NCI-H1694 (cell line): ENCODE measurements at regions not wholly inside any gene's neighbourhood (a gene's known extent, or its start where the extent isn't known, plus 50 kb on each side); places are given as distances from the start of the nearest gene placed in this dataset.

Experiments
- DNase-seq: peaks from one replicate; lab custom pipeline; 2025; lab: John Stamatoyannopoulos, UW

DNA sequence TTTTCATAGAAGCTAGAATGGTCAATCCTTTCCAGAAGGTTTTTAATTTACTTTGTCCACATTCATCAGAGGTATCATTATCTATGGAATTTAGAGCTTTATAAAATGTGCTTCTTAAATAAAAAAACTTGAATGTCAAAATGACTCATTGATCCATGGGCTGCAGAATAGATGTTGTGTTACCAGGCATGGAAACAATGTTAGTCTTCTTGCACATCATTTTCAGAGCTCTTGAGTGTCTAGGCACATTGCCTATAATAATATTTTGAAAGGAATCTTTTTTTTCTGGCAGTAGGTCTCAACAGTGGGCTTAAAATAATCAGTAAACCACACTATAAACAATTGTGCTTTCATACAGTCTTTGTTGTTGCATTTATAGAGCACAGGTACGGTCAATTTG, 200.3 kb downstream of the FAT4 start:
- DNase-seq, result no peak

- DNase-seq, result no peak
Observed at GRCh38 chr4:125517831-125518230, 203.1 kb downstream of the FAT4 start.

- DNase-seq, result no peak
Observed at GRCh38 chr4:125518281-125518680, 203.5 kb downstream of the FAT4 start.

GRCh38 chr4:125519371-125520146, 204.8 kb downstream of the FAT4 start:
- no peak for DNase-seq

- DNase-seq, result no peak
Observed at GRCh38 chr4:125520258-125520990, 205.7 kb downstream of the FAT4 start.

DNA sequence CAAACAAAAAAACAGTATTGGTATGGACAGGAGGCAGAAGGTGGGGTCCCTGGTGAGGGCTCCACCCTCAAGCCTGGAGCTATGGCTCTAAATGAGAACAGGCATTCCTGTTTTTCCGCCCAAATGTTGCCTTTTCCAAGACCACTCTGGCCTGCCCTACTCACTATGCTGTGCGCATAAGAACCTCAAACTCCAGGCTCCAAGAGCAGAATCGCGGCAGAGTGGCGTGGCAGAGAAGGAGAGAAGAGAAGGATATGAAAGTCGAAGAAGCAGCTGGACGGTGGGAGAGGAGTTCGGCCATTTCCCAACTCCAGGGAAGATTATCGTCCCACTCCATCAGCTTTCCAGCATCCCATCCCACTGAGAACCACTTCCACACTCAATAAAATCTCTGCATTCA, 207.8 kb downstream of the FAT4 start:
- no peak for DNase-seq

GRCh38 chr4:125522992-125523391, 208.2 kb downstream of the FAT4 start:
- no peak for DNase-seq

GRCh38 chr4:125526420-125526819, 211.7 kb downstream of the FAT4 start:
- no peak for DNase-seq

- no peak for DNase-seq
Observed at GRCh38 chr4:125527681-125528080, 212.9 kb downstream of the FAT4 start.

GRCh38 chr4:125529071-125529470, 214.3 kb downstream of the FAT4 start:
- no peak for DNase-seq

- no peak for DNase-seq
Observed at GRCh38 chr4:125538670-125539069, 223.9 kb downstream of the FAT4 start.

DNA sequence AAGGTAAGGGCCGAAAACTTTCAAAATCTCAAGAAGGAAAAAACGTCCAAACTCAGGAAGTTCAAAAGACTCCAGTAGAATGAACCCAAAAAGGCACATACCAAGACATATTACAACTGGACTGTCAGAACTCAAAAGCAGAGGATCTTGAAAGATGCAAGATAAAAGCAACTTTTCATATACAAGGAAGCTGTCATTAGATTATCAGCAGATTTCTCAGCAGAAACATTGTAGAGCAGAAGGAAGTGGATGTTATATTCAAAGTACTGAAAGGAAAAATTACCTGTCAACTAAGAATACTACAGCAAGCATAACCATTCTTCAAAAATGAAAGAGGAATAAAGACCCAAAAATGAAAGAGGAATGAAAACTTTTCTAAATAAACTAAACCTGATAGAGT, 224.9 kb downstream of the FAT4 start:
- DNase-seq, result no peak

DNA sequence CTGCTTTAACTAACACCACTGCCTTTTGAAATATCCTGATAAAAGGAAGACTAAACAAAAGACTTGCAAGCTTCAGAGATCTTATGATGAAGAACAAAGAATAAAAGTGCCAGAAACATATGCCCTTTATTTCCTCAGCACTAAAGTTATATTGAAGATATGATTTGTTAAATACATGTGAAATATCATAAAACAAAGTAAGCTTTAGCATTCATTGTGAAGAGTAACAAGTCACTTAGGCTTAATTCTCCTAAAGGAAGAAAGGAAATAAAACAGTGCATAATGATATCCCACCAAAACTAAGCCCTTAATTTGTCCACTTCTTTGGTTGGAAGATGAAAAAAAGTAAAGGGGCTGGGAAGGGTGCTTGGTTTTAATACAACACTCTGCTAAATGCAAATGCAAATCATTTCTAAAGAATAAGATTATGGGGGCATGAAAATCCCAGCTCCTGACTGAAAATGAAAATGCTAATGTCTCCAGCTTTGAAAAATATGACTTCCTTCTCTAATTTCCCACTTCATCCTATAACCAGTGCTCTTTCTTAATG, 227.2 kb downstream of the FAT4 start:
- DNase-seq, result no peak

DNA sequence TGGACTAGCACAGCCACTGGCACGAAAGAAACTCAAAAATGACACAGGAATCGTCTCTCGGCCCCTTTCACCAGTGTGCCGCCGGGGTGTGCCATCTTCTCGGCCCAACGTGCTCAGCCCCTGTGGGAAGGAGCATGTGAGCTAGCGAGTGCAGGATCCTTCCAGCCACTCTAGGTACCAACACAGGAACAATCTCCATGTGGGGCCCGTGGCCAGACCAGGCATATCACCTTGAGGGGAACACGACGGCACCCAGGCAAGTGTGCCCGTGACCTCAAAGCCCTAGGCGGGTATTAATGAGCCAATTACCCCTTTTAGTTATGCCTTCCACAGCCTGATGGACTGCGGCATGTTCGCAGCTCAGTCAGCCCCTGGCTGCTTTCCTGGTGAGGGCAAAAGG, 231.5 kb downstream of the FAT4 start:
- DNase-seq, result no peak

DNA sequence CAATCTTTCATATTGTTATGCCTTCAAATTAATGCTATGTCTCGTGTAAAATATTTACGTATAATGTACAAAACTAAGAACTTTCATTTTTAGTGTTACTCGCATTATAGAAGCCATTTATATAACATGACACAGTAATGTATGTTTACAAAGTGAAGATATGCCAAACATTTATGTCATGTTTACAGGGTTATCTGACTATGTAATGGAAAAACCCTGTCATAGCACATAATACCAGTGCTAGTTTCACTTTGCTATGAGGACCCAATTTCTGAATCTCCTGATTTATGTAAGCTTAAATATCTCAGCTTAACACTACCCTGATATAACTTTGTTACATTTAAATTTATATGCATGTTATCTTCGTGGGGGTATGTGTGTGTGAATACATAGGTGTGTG, 233.1 kb downstream of the FAT4 start:
- no peak for DNase-seq

DNA sequence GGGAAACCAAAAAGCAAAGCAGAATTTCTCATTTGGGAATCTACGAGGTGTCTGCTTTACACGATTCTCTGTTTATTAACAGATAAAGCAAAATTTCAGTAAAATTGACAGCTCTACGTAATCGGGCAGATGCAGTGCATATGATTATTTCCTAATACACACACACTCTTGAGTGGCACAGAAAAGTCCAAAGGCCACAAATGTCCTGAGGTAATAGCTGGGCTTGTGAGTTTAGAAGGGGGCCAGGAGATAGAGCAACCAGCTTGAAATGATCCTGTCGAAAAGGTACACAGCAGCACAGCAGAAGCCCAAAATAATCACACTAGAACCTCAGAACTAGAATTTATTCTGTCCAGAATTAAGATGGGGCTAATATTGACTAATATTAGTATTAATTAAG, 236.0 kb downstream of the FAT4 start:
- DNase-seq, result no peak

GRCh38 chr4:125551466-125551865, 236.7 kb downstream of the FAT4 start:
- DNase-seq, result no peak

DNA sequence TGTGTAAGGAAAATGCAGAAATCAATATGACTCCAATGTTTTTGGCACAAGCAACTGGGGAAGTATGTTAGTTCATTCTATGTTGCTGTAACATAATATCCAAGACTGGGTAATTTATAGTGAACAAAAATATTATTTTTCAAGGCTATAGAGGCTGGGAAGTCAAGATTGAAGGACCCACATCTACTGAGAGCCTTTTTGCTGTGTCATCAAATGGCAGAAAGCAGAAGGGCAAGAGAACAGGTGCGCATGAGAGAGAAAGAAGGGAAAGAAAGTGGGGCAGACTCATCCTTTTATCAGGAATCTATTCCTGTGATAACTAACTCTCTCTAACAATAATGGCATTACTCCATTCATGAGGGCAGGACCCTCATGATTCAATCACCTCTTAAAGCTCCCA, 237.2 kb downstream of the FAT4 start:
- no peak for DNase-seq

DNA sequence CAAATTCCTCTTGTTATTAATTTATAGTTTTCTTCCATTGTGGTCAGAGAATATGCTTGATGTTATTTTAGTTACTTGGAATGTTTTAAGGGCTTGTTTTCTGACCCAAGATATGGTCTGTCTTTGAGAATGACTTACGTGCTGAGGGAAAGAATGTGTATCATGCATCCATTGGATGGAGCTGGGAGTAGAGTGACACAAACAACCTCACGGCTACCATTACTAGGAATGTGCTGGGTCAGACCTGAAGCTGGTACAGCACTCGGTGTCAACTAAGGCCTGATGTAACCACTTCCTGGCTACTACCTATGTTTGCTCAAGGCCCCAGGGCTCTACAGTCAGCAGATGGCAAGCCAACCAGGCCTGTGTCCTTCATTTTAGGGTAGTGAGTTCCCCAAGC, 257.8 kb downstream of the FAT4 start:
- no peak for DNase-seq

DNA sequence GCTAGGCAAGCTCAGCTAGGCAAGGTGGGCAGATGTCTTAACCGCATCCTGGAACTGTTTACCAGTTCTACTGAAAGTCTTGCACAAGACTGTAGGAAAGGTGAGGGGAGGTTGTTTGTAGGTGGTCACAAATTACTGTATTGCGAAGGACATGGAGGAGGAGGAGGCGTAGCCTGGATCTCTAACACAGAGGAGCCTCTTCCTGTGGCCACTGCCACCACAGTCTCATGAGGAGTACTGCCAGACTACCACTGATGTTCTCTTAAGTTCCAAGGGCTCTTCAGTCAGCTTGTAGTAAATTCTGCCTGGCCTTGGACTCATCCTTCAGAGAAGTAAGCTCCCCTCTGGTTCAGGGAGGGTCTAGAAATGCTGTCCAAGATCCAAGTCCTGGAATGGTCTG, 258.6 kb downstream of the FAT4 start:
- DNase-seq, result no peak

DNA sequence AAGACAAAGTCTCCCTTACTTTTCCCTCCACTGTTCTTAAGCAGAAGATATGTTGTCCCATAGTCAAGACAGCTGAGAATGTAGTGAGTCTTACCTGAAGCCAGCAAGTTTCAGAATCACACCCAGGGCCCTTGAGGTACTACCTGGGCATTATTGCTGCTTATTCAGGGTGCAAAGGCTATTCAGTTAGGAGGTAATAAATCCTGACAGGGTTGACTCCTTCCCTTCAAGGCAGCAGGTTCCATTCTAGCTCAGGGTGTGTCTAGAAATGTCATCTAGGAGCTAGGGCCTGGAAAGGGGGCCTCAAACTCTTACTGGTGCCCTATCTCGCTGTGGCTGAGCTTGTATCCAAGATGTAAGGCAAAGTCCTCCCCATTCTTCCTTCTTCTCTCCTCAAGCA, 259.0 kb downstream of the FAT4 start:
- DNase-seq, result no peak

DNA sequence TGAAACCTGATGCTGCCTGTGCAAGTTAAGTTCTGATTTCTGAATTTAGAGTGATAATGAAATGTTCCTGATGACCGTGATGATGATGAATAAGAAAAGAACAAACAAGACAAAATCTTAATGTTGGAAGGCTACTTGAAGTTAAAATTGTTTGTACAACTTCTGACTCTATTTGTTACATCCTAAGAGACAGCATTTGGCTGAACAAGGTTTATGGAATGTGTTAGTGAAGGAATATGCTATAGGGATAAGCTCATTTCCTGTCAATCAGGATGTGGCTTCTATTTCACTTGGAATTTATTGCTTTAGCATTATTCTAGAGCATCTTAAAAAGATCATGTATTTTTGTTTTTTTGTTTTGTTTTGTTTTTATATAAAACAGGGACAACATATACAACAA, 267.5 kb downstream of the FAT4 start:
- no peak for DNase-seq

DNA sequence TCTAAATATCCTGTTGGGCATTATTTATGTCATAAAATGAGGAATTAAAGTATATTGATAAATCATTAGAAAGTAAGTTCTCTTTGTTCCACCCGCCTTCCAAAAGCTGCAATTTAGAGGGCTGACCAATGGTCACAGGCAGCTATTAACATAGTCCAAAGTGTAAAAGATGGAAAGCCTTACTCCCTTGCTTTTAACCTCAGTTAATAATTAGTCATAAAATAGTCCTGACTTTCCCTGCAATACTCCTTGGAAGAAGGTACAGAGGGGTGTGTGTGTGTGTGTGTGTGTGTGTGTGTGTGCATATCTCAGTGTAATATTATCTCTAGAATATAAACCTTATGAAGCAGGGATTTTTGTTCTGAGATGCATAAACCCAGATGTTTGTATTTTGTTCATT, 275.4 kb downstream of the FAT4 start:
- no peak for DNase-seq
